Aorta (tissue), 5 donors: ENCODE measurements at regions not wholly inside any gene's neighbourhood (a gene's known extent, or its start where the extent isn't known, plus 50 kb on each side); places are given as distances from the start of the nearest gene placed in this dataset.

Source experiments
- ATAC-seq: fragments of 200-7000 bp; cut with Tn5 transposase; one replicate; pipeline ENCODE4 v1.9.1; 2022; ENCODE audit warnings: moderate library complexity; ENCODE audit not compliant: low FRiP score
- DNase-seq, 2 donors: peaks; one replicate each; pipeline ENCODE4 v3.0.0-alpha.2; 2020
- H3K27ac ChIP-seq, 2 donors: one replicate each; pipeline ENCODE4 v1.5.1; 2013; ENCODE audit warnings: low read length in 2 of 2, mild to moderate bottlenecking in 2 of 2, moderate library complexity in 2 of 2, control low read depth in 1 of 2, inconsistent platforms in 1 of 2, low read depth in 1 of 2
- H3K27me3 ChIP-seq, 2 donors: one replicate each; pipeline ENCODE4 v1.6.1; 2013; ENCODE audit warnings: control low read depth in 1 of 2, low read length in 1 of 2, mild to moderate bottlenecking in 1 of 2, moderate library complexity in 1 of 2; ENCODE audit not compliant: insufficient read depth in 2 of 2, control insufficient read depth in 1 of 2
- H3K36me3 ChIP-seq, 2 donors: one replicate each; pipeline ENCODE4 v1.6.1; 2013; ENCODE audit warnings: control low read depth in 1 of 2, low read length in 1 of 2, mild to moderate bottlenecking in 1 of 2; ENCODE audit not compliant: insufficient read depth in 2 of 2, control insufficient read depth in 1 of 2
- H3K4me1 ChIP-seq, 2 donors: one replicate each; pipeline ENCODE4 v1.6.1; 2013; ENCODE audit warnings: low read length in 2 of 2, control low read depth in 1 of 2, mild to moderate bottlenecking in 1 of 2, moderate library complexity in 1 of 2; ENCODE audit not compliant: insufficient read depth in 2 of 2, control insufficient read depth in 1 of 2
- H3K4me3 ChIP-seq, 2 donors: one replicate each; pipeline ENCODE4 v1.5.1; 2013; ENCODE audit warnings: low read length in 2 of 2, control low read depth in 1 of 2, mild to moderate bottlenecking in 1 of 2
- H3K9me3 ChIP-seq: one replicate; pipeline ENCODE4 v1.6.1; 2013; ENCODE audit warnings: mild to moderate bottlenecking, low read length; ENCODE audit not compliant: control insufficient read depth
- WGBS, 2 donors: extraction: QIAGEN DNeasy Blood & Tissue Kit; methylation state at CpG; one replicate each; pipeline ENCODE4 v1.1.7; 2013; 5-methylcytosine and 5-hydroxymethylcytosine counted together
- intact Hi-C, 2 donors: fragments of 100-400 bp; cut with DNase I; formaldehyde crosslinking; loops; one replicate each; pipeline versions ENCODE4 v1.14.2 to v1.15.0; 2022
- donor health status: healthy with polysubstance abuse.
- donor health status: Bipolar disorder and iron deficiency.
- donor health status: DM: no; HTN: no; CAD: no.
- donor health status: DM: no; HTN: no; CAD: no.
- donor health status: DM: yes; HTN: yes; CAD: no.

DNA sequence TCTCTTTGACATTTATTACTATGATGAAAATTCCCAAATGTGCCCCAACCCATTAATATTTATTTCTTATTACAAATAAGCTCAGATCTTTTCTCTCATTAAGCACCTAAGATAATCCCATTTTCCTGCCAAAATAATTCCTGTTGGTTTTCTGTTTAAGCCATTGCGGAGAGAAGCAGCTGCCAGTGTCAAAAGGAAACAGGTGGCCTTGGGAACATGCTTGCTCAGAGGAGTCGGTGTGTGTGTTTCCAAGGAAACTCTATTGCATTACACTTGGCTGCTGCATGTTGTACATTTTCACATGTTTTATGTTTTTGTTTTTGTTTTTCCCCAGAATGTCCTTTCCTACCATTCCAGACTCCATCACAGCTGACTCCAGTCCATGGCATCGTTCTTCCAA, 56.4 kb downstream of the CD24 start:
- Histone ChIP-seq H3K4me3 (no peak overlapping the region), H3K4me1 (no peaks in the 10 kb centered on the region), H3K36me3 (no peaks in the 10 kb centered on the region), H3K27me3 (no peaks in the 10 kb centered on the region), H3K9me3 (no peaks in the 10 kb centered on the region), H3K27ac (no peak overlapping the region)
- WGBS, 2 donors: 56% methylated on average over 3 of the region's 3 CpGs
- DNase-seq (no peak), ATAC-seq (no peak)
- intact Hi-C loops: no loop called here

DNA sequence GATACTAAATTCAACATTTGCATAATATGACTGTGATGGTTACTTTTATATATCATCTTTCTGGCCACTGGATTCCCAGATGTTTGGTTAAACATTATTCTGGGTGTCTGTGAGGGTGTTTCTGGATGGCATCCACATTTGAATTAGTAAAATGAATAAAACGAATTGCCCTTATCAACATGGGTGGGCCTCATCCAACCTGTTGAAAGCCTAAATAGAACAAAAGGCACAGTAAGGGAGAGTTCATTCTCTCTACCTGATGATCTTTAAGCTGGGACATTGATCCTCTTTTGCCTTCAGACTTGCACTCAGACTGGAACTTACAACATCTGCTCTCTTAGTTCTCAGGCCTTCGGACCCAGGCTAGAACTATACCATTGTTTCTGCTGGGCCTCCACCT, 57.6 kb downstream of the CD24 start:
- DNase-seq: no peak
- no peaks in the 10 kb centered on the region for H3K4me1 ChIP-seq
- H3K27me3 ChIP-seq: no peaks in the 10 kb centered on the region
- H3K4me3 ChIP-seq: no peak overlapping the region
- intact Hi-C loops: no loop called here
- H3K9me3 ChIP-seq: no peaks in the 10 kb centered on the region
- no peak for ATAC-seq
- WGBS, 2 donors: 79 to 83% methylated on average over 2 of the region's 2 CpGs
- H3K27ac ChIP-seq: no peak overlapping the region
- no peaks in the 10 kb centered on the region for H3K36me3 ChIP-seq

DNA sequence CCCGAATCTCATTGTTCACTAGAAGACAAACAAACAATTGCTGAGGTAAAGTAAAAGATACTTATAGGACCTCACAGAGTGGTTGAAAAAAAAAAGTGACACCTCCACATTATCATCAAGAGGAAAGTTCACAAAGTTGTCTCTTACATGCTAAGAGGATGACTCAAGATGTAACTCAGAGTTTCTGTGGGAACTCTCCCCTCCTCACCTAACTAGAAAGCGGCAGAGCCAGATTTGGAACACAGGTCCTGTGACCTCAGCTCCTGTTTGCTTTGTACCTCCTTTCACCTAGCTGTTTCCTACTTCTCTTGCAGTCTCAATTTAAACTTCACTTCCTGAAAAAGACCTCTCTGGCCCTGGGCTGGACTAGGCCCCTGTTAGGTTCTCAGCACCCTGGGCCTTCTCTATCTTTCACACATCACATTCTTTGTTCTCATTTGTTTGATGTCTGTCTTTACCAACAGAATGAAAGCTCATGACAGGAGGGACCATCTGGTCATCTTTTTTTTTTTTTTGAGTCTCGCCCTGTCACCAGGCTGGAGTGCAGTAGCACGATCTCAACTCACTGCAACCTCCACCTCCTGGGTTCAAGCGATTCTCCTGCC, 60.8 kb downstream of the CD24 start:
- H3K27ac ChIP-seq: no peak overlapping the region
- no peaks in the 10 kb centered on the region for H3K9me3 ChIP-seq
- no peaks in the 10 kb centered on the region for H3K27me3 ChIP-seq
- H3K36me3 ChIP-seq: no peaks in the 10 kb centered on the region
- 77 to 82% methylated on average over 5 of the region's 5 CpGs for WGBS, 2 donors
- no peak for ATAC-seq
- H3K4me3 ChIP-seq: no peak overlapping the region
- DNase-seq: no peak
- H3K4me1 ChIP-seq: no peaks in the 10 kb centered on the region
- intact Hi-C loops: no loop called here

DNA sequence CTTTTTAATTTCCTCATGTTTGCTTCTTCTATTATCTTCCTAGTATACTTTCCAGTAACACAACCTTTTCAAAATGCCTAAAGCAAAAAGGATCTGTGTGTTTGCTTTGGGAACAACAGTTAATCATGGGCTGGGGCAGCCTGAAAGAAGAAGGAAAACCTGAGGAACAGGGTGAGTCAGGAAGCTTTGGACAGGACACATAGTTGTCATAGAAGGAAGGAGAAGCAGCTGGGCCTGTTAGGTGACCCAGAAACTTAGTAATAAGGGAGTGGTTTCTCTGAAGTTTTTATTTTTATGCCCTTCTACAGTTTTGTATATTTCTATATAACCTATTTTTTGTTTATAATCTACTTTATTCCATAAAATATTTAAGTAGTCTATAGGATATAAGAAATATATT, 61.4 kb downstream of the CD24 start:
- DNase-seq (no peak), ATAC-seq (no peak)
- H3K9me3 ChIP-seq: no peaks in the 10 kb centered on the region
- intact Hi-C loops: no loop called here
- no peak overlapping the region for H3K27ac ChIP-seq
- H3K36me3 ChIP-seq: no peaks in the 10 kb centered on the region
- no peaks in the 10 kb centered on the region for H3K4me1 ChIP-seq
- no peak overlapping the region for H3K4me3 ChIP-seq
- H3K27me3 ChIP-seq: no peaks in the 10 kb centered on the region

DNA sequence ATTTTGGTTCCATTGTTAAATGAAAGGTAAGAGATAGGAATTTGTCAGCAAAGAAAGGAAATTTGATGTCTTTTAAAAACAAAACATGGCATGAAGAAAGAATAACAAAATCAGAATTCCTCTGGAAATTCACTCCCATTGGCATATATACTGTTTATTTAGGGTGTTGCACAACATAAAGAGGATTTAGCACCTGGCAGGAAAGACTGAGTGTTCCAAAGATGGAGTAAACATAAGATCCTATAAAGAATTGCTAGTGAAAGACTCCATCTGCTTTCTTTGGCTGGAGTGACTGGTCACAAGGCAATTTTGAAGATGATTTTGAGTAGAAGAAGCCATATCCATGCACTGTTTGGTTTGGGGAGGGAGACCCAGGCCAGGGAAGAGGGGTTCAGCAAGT, 62.4 kb downstream of the CD24 start:
- ATAC-seq (no peak), DNase-seq (no peak)
- no peak overlapping the region for H3K4me3 ChIP-seq
- no peaks in the 10 kb centered on the region for H3K27me3 ChIP-seq
- H3K36me3 ChIP-seq: no peaks in the 10 kb centered on the region
- H3K9me3 ChIP-seq: no peaks in the 10 kb centered on the region
- intact Hi-C loops: no loop called here
- no peaks in the 10 kb centered on the region for H3K4me1 ChIP-seq
- no peak overlapping the region for H3K27ac ChIP-seq

DNA sequence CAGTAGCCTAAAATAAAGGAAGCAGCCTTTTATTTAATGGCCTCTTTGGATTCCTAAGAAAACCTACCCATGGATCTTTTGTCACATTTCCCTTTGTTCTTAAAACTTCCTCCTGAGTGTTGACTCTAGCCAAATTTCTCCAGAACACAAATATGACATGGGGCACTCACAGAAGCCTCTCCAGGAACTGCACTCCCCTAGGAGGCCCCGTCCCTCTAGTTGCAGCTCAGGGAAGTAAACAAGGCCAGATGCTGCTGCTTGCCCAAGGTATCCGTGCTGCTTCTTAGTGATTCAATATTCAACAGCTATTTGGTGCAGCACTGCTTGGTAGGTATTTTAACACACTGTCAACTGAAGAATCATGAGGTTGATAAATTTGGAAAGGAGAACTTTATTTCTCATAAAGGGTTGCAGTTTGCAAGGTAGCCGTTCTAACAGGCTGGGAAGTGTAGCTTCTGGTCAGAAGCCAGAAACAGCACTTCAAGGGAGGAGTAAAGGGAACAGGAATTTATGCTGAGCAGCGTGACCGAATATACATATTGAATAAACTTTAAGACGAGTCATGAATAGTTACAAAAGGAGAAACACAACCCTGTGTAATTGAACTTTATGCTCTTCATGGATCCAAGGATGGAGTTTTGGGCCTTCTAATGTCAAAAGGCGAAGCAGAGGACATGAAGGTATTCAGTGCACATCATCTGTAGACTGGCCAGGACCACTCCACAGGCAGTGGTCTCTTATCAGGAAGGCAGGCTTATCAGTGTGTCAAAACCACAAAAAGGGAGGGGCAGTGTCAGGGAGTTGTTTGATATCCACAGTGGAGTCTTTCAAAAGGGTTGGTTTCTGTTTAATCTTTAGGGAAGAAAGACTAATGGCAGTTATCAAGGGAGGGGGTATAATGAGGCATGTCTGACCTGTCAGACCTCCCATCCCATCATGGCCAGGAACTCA, 63.3 kb downstream of the CD24 start:
- Histone ChIP-seq H3K4me1 (no peaks in the 10 kb centered on the region), H3K4me3 (no peak overlapping the region), H3K27me3 (no peaks in the 10 kb centered on the region), H3K9me3 (no peaks in the 10 kb centered on the region), H3K36me3 (no peaks in the 10 kb centered on the region), H3K27ac (no peak overlapping the region)
- WGBS, 2 donors: 32 to 40% methylated on average over 7 of the region's 7 CpGs
- no peak for ATAC-seq
- intact Hi-C loops: no loop called here
- no peak for DNase-seq

DNA sequence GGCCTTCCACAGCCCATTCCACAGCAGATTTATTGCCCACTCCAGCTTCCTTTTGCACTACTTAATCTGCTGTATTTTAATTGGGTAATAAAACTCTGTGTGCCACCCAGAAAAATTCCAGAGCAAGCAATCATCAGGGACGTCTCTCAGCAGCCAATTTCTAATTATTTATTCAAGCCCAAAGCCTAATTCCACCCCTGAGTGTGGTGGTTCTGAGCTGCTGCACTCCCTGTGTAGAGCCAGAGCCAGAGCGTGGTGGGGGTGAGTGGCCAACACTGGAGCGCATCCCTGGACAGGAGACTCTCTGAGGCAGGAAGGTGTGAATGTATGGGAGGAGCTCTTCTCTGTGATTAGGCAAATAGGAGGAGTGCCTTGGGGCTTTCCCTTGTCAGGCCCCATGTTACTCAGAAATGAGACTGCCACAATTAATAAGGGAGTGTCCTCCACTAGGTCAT, 66.1 kb downstream of the CD24 start:
- 40 to 48% methylated on average over 3 of the region's 3 CpGs for WGBS, 2 donors
- H3K27me3 ChIP-seq: no peaks in the 10 kb centered on the region
- H3K9me3 ChIP-seq: no peaks in the 10 kb centered on the region
- DNase-seq: no peak
- no peaks in the 10 kb centered on the region for H3K36me3 ChIP-seq
- H3K4me3 ChIP-seq: no peak overlapping the region
- intact Hi-C loops: no loop called here
- H3K4me1 ChIP-seq: no peaks in the 10 kb centered on the region
- ATAC-seq: no peak
- H3K27ac ChIP-seq: no peak overlapping the region

DNA sequence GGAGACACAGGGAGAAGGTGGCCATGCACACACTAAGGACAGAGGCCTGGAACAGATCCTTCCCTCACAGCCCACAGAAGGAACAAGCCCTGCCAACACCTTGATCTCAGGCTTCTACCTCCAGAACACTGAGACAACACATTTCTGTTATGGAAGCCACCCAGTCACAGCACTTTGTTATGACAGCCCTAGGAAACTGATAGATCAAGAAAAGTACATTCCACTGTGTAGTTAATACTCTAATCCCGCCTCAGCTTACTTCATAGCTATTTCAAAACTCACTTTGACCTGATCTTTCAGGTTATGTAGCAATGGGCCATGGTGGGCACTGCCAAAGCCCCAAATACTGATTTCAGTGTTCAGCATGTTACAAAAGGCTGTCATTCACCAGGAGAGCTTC, 66.8 kb downstream of the CD24 start:
- H3K4me3 ChIP-seq: no peak overlapping the region
- intact Hi-C loops: no loop called here
- no peaks in the 10 kb centered on the region for H3K4me1 ChIP-seq
- no peak for ATAC-seq
- no peak for DNase-seq
- 60 to 66% methylated on average over 1 of the region's 1 CpG for WGBS, 2 donors
- H3K27ac ChIP-seq: no peak overlapping the region
- no peaks in the 10 kb centered on the region for H3K36me3 ChIP-seq
- H3K27me3 ChIP-seq: no peaks in the 10 kb centered on the region
- no peaks in the 10 kb centered on the region for H3K9me3 ChIP-seq

DNA sequence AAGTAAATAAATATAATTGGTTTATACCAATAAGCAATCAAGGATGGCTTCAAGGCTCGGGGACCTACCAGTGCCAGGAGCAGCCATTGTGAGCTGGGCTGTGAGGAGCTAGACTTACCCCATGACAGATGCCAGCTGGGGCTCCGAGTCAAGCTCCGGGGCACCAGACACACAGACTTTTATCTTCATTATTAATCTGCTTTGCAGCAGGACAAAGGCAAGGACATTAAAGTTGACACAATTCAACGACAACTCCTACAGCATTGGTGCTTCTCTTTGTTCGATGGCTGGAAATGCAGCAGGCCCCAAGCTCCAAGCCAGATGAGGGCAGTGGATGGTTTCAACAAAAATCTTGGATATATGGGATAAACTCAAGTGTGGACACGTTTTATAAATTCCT, 68.3 kb downstream of the CD24 start:
- intact Hi-C loops: no loop called here
- H3K4me3 ChIP-seq: no peak overlapping the region
- ATAC-seq (no peak), DNase-seq (no peak)
- no peaks in the 10 kb centered on the region for H3K27me3 ChIP-seq
- WGBS, 2 donors: 84 to 86% methylated on average over 6 of the region's 6 CpGs
- H3K27ac ChIP-seq: no peak overlapping the region
- H3K4me1 ChIP-seq: no peaks in the 10 kb centered on the region
- no peaks in the 10 kb centered on the region for H3K36me3 ChIP-seq
- H3K9me3 ChIP-seq: peaks cover 6% of the 10 kb centered on the region
